ENCODE measurements at regions not wholly inside any gene's neighbourhood (a gene's known extent, or its start where the extent isn't known, plus 50 kb on each side); places are given as distances from the start of the nearest gene placed in this dataset.

DNA sequence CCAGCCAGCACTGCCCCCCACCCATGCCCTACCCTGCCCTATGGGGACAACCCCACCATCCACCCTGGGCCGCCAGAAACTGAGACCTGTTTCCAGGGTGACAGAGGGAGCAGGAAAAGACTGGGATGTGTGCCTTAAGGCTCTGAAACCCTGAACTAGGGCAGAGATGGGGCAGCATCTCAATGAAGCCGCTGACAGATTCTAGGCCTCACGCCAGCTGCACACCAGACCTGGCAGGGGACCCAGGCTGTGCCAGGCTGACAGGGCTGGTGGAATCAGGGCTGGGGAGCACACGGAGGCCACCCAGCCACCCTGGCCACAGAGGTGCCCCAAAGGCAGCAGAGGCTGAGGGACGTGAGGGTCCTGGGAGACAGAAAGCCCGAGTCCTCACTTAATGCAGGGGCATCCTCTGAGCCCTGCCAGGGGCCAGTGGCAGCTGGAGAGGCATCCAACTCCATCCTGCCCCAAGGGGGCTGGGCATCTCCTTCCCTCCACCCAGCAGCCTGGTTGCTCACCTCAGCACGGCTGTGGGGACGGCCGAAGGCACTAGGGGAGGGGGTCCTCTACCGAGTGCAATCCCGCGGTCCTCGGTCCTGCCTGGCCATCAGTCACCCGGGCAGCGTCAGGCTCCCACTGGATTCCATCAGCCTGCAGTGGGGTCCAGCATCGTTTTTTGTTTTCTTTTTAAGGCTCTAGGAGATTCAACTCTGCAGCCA, 169.2 kb downstream of the ZFP36L2 start:
- TF ChIP-seq EZH2phosphoT487 (IDR thresholded peaks at IDR 0.05; ENCODE audit: borderline replicate concordance, low read depth, low read length) = no peak
- TF ChIP-seq, protein P1, sequence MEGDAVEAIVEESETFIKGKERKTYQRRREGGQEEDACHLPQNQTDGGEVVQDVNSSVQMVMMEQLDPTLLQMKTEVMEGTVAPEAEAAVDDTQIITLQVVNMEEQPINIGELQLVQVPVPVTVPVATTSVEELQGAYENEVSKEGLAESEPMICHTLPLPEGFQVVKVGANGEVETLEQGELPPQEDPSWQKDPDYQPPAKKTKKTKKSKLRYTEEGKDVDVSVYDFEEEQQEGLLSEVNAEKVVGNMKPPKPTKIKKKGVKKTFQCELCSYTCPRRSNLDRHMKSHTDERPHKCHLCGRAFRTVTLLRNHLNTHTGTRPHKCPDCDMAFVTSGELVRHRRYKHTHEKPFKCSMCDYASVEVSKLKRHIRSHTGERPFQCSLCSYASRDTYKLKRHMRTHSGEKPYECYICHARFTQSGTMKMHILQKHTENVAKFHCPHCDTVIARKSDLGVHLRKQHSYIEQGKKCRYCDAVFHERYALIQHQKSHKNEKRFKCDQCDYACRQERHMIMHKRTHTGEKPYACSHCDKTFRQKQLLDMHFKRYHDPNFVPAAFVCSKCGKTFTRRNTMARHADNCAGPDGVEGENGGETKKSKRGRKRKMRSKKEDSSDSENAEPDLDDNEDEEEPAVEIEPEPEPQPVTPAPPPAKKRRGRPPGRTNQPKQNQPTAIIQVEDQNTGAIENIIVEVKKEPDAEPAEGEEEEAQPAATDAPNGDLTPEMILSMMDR (conservative IDR thresholded peaks at IDR 0.05; ENCODE audit: low read length) = no peak

All from OCI-LY7 (cell line).